GM18858 (cell line): ENCODE measurements at regions not wholly inside any gene's neighbourhood (a gene's known extent, or its start where the extent isn't known, plus 50 kb on each side); places are given as distances from the start of the nearest gene placed in this dataset.
"Not testable (repeated sequence)": the region's sequence is repeated elsewhere in the genome, so short reads cannot be mapped to it uniquely, and the experiment has no call there.

Experiments
- ATAC-seq: cut with Tn5 transposase; IDR thresholded peaks from one replicate; pipeline ENCODE4 v1.9.1; 2021; ENCODE audit not compliant: unreplicated experiment

GRCh38 chr2:139454251-139454650, 674.1 kb upstream of the NXPH2 start:
- no peak for ATAC-seq

- ATAC-seq, result no peak
These were observed 658.9 kb upstream of the NXPH2 start for GRCh38 chr2:139439100-139439499.

- ATAC-seq, result no peak
These were observed 658.3 kb upstream of the NXPH2 start for GRCh38 chr2:139438478-139438877.

DNA sequence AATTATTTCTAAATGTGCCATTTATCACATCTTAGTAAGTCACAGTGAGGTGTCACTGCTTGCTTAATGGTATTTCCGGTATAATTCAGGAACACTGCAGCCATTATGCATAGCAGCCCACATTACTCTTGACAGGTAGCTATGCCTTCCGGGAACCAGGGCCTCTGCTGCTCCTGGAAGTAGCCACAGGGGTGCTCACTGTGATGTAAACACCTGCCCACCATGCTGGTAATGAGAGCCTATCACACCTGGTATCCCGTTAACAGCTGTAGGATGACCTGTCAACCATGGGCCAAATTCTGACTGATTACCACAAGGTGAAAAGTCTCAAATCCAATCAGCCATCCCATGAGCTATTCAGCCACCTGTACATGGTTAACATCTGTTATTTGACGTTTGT, 647.0 kb upstream of the NXPH2 start:
- ATAC-seq, result no peak

DNA sequence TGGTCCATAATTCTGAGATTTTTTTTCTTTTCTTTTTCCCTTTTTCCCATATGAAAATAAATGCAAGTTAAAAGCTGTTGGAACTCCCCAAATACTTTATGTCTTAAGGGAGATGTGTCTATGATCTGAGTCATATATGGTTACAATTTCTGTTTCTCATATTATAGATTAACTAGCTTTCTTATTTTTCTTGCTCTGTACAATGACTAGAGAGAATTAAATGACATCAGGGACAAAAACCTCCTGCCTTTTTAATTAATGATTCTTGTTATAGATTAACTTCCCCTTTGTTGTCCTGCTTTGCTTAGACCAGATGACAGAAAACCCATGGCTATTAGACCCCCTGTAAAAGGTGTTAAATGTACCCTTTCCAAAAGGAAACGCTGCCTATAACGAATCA, 643.9 kb upstream of the NXPH2 start:
- ATAC-seq, result no peak

DNA sequence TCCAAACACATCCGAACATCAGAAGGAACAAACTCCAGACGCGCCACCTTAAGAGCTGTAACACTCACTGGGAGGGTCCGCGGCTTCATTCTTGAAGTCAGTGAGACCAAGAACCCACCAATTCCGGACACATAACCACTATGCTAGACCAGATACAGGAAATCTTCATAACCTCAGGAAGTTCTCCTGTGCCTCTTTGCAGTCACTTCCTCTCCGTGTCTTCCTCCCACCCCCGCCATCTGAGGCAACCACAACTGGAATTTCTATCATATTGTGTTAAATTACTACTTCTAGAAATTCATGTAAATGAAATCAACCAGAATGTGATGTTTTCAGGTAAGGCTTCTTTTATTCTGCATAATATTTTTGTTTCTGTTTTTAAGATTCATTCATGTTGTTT, 631.0 kb upstream of the NXPH2 start:
- ATAC-seq, result no peak

DNA sequence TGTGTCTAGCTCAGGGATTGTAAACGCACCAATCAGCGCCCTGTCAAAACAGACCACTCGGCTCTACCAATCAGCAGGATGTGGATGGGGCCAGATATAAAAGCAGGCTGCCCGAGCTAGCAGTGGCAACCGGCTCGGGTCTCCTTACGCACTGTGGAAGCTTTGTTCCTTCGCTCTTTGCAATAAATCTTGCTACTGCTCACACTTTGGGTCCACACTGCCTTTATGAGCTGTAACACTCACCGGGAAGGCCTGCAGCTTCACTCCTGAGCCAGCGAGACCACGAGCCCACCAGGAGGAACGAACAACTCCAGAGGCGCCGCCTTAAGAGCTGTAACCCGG, 630.6 kb upstream of the NXPH2 start:
- not testable (repeated sequence) for ATAC-seq

DNA sequence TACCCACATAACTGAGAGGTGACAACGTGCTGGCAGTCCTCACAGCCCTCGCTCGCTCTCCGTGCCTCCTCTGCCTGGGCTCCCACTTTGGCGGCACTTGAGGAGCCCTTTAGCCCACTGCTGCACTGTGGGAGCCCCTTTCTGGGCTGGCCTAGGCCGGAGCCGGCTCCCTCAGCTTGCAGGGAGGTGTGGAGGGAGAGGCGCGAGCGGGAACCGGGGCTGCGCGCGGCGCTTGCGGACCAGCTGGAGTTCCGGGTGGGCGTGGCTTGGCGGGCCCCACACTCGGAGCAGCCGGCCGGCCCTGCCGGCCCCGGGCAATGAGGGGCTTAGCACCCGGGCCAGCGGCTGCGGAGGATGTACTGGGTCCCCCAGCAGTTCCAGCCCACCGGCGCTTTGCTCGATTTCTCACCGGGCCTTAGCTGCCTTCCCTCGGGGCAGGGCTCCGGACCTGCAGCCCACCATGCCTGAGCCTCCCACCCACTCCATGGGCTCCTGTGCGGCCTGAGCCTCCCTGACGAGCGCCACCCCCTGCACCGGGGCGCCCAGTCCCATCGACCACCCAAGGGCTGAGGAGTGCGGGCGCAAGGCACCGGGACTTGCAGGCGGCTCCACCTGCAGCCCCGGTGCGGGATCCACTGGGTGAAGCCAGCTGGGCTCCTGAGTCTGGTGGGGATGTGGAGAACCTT, 630.1 kb upstream of the NXPH2 start:
- not testable (repeated sequence) for ATAC-seq

DNA sequence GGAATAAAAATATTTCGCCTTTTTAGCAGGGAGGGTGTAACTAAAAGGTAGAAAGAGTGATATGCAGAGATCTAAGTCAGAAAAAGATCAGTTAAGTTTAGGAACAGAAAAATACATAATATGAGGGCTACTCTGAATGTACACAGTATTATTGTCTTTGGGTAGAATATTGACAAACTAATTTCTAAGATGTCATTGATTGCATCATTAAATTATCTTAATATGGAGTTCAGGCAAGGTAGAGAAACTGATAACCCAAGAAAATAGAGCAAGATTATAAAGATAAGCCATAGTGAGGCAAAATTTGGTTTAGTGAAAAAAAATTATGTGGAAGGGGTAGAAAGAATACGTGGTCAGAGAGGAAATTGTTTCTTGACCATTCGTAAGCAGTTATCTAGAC, 629.0 kb upstream of the NXPH2 start:
- no peak for ATAC-seq

- ATAC-seq, result no peak
These were observed 623.8 kb upstream of the NXPH2 start for GRCh38 chr2:139403948-139404347.

DNA sequence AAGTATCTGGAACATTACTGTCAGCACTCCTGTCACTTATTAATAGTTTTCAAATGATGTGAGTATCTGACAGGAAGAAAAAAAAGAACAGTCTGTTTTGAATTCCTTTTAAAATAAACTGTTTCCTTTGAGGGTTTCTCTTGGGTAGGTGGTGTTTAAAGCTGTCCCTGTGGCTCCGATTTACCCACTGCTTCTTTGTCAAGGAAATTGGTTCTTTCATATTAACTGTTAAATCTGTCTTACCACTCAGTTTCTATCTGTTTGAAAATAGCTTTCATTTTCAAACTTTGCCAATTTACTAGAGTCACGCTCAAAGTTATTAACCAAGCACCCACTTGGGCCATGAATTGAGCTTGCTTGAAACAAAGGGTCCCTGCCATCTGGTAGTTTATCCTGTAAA, 614.6 kb upstream of the NXPH2 start:
- ATAC-seq, result no peak

DNA sequence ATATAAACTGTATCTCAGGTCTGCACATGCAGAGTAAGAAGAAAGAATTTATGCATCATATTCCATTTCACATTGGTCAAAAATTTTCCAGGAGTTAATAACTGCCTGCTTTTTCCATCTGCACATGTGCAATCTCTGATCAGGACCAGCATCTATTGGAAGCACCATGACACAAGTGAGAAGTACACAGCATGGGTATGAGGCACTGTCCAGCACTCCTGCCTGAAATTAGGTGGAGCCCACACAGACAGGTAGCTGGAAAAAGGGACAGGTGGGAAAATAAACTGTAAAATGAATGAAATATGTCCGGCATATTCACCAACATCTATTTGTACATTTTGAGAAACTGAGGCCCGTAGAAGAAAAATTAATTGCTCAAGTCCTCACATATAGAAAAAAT, 609.2 kb upstream of the NXPH2 start:
- ATAC-seq, result no peak

DNA sequence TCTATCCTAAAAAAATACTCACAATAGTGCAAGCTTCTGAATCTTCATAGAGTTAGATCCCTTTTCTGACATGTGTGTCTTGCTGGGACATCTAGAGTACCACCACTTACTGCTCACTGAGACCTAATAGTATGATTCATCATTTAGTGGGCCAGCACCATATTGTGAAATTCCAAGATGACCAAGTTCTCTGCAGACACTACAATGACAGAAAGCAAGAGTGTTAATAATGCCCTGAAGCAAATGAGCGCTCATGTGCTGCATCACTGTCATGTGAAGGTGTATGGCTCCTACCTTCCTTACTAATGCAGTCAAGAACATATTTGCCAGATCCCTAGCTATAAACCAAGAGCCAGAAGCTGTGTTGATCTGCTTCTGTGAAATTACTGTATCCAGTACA, 606.2 kb upstream of the NXPH2 start:
- no peak for ATAC-seq

DNA sequence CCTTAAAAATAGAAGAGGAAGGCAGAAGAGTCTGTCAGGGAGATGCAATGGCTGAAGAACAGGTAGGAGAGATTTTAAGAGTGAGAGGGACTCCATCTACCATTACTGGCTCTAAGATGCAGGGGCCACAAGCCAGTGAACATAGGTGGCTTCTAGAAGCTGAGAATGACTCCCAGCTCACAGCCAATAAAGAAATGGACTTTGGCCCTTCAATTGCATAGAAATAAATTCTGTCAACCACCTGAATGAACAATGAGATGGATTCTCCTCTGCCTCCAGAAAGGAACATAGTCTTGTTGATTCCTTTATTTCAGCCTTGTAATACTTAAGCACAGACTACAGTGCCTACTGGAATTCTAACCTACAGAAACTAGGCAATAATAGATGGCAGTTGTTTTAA, 603.3 kb upstream of the NXPH2 start:
- no peak for ATAC-seq

DNA sequence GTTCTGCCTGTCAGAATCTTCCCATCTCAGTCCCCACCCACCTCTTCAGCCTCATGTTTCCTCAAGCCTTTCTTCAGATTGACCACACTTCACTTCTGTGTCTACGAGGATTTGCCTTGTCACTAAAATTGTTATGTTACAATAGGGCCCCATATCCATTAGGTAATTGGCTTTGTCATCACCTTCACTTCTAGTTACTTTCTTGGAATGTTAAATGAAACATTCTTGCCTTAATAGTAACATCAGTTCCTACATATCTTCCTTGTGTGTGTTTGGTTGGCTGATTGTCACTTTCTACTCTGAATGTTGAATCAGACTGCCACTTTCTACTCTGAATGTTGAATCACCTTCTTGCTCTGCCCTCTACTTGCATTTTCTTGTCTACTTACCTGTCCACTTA, 599.9 kb upstream of the NXPH2 start:
- ATAC-seq, result no peak

DNA sequence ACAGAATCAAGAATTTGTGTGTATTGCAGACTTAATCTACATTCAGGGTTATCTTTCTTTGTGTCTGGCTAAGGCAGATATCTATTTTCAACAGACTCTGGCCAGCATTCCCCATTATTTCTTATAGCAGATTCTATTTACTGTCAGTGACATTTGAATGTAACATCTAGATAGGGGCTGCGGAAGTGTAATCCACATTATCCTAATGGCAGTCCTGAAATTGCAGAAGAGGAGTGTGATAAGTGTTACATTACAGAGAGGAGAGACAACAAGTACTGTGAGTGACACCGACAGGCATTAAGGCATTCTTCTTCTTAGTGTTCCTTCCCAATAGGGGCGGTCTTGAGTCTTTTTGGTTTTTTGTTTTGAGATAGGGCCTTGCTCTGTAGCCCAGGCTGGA, 598.2 kb upstream of the NXPH2 start:
- ATAC-seq, result no peak

GRCh38 chr2:139374296-139374850, 594.2 kb upstream of the NXPH2 start:
- no peak for ATAC-seq

DNA sequence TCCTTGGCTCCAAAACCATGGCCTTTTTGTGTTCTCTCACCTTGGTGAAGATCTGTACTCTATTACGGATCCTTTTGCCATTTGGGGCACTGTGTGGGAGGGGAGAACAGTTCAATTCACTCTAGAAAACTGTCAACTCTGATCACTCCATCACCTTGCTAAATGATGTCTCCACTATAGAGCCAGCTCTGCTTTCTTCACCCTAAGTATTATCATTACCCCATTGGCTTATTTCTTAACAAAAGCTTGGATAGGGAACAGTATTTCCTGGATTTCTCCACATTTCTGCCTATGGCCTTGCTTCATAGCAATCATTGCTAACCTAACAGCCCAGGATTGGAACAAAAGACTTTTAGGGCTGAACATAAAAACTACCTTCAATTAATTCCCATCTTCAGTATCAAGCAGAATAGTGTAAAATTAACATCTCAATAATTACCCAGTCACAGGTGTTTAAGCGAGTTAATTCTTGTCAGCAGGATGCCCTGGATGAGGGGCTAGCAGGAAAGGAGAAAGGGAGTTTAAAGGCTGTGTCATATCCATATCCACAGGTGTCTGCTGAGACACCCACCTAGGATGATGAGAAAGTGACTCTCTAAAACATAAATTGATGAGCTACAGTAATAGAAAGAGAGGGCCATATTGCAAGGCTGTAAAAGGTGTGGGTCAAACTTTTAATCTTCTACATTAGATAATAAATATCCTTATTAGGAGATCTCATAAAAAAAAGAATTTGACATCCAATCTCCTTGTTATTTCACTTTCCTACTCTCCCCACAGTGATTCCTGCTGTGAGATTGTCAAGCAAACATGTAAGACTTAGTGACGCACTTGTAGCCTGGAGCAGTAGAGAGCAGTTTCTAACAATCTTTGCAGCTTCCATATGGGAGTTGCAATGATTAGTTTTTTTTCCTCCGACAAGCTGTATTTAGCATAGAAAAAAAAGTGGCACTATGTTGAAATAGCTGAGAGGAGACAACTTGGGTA, 589.5 kb upstream of the NXPH2 start:
- no peak for ATAC-seq

DNA sequence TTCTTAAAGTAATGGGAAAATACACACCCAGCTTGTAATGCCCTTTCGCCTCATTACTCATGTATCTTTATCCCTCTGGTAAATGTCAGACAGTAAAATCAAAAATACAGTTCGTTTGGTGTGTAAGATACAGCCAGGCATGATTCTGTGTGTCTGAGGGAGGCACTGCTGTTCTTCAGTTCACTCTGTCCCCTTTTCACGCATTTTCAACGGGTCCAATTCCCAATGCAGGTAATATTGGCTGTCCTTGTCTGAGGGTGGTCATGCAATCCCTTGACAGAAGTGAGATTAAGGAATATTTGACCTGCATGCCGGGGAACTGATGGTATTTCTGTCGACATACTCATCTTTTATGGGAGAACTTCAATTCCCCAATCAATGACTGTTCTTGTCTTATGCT, 587.2 kb upstream of the NXPH2 start:
- ATAC-seq, result no peak

- ATAC-seq, result no peak
These were observed 586.5 kb upstream of the NXPH2 start for GRCh38 chr2:139366681-139367080.

GRCh38 chr2:139365189-139365588, 585.0 kb upstream of the NXPH2 start:
- no peak for ATAC-seq

GRCh38 chr2:139360654-139361053, 580.5 kb upstream of the NXPH2 start:
- ATAC-seq, result no peak
